GM18502 (cell line): ENCODE measurements at regions not wholly inside any gene's neighbourhood (a gene's known extent, or its start where the extent isn't known, plus 50 kb on each side); places are given as distances from the start of the nearest gene placed in this dataset.

Experiments
- ATAC-seq: cut with Tn5 transposase; IDR thresholded peaks from one replicate; pipeline ENCODE4 v1.9.1; 2021; ENCODE audit warnings: mild to moderate bottlenecking; ENCODE audit not compliant: unreplicated experiment, poor library complexity

DNA sequence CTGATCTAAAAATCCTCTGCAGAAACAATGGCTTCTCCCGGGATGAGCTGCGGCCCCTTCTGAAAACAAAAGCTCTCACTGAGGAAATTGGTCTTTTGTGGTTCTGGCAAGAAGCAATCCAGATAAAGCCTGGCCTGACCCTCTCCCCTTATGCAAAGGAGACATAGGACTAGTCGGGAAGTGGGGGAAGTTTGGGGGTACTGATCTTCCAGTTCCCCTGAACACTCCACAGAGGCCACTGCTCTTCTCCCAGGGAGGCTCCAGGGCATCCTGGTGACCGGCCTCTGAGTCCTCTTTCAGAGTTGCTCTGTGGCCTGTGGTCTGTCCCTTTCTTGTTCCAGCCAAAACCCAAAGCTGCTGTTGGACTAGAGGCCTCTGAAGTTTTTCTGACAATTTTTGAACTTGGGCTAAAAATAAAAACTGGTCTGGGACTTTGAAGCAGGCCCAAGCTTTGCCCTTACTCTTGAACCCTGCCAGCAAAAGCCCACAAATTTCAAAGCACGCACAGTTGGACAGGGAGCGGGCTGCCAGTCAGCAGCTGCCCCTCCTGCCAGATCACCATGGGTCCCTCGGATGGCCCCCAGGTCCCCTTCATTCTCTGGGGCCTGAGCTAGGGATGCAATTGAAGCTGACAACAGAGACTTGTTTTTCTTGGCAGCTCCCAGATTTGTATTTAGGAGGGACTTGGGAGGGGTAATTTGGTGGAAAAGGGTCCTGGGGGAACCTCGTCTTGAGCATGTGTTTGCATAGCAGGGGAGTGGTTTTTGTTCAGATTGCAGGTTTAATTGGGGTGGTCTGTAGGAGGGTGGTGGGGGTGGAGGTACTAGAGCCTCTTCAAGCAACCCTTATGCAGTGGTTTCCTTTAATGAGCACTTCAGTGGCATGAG, 381.6 kb upstream of the CADM1 start:
- ATAC-seq = no peak

DNA sequence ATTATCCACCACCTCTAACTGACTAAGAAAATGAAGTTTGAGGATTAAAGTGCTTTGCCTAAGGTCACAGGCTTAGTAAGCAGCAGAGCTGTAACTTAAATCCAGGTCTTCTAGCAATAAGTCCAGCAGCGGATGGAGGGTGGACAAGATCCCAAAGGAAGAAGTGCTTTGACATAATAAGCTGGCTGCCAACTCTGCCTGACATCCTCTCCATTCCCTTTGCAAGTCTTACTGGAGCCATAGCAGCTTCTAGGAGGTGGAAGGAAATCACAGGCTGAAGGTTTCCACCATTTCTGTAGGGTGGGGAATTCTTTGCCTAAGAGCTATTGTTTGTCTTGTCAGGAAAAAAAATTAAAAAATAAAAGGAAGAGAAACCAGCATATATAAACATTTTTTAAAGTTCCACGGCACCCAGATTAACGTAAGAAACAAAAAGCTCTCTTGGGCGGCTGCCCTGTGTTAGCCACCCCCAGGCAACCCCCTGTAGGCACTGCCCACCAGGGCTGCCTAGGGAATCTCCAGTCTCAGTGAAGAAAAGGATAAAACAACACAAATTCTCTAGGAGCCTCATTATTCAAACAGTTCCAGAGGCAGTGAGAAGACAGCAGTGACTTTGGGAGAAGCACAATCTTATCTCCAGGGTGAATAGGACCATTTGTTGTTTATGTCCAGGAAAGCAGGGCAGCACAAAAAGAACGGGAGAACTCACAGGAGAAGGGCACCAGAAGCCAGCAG, 380.8 kb upstream of the CADM1 start:
- no peak for ATAC-seq

DNA sequence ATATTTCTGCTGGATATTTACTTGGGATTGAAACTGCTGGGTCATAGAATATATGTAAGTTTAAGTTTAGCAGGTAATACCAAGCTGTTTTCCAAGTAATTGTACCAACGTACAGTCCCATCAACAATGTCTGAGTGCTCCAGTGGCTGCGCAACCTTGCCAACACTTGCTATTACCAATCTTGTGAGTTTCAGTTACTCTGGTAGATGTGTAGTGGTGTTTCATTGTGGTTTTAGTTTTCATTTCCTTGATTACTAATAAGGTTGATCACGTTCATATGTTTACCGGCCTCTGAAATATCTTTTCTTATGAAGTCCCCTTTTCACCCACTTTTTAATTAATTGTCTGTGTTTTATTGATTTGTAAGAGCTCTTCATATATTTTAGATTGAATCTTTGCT, 370.6 kb upstream of the CADM1 start:
- peak; percentile 79 for ATAC-seq

DNA sequence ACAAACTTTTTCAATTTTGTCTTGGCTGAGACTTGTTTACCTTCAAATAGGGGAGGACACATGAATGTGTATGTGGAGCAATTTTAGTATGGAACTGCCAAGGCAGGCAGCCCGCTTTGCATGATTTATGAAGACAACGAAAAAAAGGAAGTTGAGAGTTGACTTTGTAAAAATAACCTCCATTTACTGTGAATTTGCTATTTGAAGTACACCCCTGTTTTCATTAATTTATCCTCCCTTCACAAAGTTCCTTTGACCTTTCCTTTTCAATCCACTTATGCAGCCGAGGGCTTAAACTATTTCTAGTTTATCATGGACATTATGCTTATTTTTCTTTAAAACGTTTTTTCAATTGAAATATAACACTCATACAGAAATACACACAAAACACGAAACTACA, 369.6 kb upstream of the CADM1 start:
- no peak for ATAC-seq

DNA sequence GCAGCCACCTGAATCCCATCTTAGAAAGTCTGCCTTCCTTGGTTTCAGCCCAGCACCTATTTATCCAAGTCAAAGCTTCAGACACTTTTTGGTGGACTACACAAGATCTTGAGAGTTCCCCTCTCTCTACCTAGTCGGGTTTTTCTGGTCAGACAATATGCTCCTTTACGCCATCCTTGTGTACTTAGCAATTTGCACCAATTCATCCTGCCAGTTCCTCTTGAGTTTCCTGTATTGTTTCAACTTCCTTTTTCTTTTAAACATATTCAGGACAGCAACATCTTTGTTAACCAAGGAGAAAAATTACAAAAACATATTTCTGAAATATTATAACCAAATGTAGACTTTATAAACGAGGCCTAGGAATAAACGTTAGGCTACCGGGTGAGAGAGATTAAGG, 368.2 kb upstream of the CADM1 start:
- ATAC-seq = no peak

DNA sequence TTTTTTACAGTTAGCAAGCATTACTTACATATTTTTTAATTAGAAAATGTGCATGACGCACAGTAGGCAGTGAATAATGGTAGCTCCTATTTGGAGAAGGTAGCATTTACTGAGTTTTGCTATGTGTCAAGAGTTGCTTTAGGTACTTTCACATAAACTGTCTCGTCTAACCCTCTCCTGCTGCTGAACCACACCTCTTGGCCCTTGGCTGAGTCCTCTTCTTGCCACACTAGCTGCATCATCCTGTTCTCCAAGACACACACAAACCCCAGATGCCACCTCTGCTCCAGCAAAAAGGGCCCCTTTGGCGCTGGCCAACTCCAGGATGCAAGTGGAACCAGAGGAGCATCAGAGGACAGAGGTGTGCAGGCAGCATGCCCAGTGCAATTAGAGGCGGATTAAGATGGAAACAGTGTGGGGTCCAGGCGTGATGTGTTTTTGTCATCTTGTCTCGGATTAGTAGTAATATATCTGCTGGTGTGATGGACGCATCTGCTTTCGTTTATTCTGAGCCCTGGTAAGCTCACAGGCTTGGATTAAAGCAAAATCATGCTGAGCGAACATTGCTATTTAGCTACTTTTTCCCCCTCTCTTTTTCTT, 367.0 kb upstream of the CADM1 start:
- ATAC-seq = no peak

DNA sequence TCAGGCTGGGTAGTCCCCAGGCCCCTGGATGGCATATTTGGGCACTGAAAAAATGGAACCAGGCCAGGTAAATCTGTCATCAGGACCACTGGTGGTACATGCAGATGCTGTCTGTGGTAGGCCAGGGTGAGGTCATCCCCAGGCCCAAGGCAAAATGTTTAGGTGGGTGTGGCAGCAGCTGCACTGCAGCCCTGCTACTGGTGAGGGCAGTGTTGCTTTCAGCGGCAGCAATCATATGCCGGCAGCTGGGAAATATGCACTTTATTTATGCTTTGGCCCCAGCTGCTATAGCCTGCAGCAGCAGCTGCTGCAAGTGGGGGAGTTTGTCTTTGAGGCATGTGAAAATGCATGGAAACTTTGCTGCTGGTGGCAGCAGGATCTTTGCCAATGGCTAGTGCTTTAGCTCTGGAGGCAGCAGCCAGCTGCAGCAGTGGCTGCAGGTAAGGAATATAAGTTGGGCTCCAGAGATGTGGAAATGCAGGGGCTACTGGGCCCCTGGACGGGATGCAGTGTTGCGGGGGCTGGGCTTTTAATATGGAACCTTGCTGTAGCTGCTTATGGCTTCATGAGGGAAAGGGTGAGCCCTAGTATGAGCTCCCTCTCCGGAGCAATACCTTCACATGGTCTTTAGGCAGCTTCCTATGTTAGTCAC, 365.7 kb upstream of the CADM1 start:
- peak; percentile 82 for ATAC-seq

DNA sequence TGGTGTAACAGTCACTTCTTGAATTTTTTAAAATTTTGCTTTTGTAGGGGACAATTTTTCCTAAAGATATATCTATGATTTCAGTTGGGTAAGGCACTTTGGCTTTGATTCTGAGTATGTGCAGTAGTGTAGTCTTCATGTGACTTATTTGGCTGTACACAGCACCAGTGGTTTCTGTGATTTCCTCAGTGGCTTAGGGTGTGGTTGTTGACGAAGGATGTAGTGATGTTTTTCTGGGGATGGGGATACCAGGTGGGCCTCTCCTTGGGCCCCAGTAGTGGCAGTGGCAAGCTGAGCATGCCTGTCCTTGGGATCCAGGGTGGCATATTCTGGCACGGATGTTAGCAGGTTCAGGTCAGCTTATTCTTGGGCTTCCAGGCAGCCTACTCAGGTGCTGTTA, 364.9 kb upstream of the CADM1 start:
- ATAC-seq = no peak

DNA sequence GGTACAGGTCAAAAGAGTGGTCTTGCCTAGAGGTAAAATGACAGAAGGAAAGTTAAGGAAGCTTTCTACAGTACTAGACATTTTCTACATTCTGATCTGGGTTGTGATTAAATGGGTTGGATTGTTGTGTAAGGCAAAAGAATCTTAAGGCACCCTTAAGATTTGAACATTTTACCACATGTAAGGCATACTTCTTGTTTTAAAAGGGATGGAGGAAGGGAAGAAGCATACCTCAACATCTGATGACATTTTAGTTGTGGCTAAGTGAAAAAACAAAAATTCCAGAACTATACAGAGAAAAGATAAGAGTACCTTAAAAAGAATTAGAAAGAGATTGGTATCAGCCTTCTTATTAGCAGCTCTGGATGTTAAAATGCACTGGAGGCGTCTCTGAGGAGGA, 356.0 kb upstream of the CADM1 start:
- ATAC-seq = no peak

DNA sequence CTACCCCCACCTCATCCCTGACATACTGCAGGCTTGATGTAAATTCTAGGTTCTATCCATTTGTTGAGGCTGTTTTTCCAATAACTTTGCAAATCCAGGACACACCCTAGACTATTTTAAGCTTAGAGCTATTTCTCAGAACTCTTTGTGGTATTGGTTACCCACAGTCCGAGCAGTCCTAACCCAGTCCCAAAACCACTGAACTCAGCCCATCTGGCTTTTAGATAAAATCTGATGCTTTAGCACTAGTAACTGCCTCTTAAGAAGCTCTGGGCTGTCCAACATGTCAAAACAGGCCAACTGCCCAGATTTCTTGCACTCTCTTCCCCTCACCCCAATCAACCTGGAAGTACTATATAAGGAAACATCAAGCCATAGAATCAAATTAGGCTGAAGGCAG, 344.4 kb upstream of the CADM1 start:
- ATAC-seq = no peak

DNA sequence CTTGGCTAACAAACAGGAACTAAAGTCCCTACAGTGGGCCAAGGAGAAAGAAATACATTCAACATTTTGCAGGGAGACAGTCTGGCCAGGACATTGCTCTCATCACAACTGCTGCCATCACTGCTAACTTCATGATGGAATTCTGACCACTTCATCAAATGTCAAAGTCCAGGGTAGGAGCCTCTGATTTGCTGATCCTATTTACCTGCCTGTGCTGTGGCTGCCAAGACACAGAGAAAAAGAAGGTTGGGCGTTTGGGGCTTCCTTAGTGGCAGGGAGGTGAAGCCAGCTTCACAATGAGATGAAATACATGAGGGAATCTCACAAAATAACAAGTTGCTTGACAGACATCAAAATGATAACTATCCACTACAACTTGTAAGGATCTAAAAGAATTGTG, 343.9 kb upstream of the CADM1 start:
- no peak for ATAC-seq

DNA sequence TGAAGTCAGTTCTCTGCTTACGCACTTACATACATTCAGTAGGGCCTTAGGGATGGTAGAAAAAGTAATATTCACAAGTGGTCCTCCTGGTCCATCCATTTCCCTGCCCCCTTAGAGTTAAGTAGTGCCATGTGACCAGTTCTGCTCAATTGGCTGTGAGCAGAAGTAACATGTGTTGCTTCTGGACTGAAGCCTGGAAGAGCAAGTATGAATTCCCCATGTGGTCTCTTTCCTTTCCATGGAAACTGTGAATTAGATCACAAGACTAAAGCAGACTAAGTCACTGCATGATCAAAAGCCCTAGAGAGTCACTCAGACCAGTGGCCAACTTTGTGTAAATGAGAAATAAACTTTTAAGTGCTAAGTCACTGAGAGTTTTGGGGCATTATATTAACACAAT, 341.7 kb upstream of the CADM1 start:
- no peak for ATAC-seq

DNA sequence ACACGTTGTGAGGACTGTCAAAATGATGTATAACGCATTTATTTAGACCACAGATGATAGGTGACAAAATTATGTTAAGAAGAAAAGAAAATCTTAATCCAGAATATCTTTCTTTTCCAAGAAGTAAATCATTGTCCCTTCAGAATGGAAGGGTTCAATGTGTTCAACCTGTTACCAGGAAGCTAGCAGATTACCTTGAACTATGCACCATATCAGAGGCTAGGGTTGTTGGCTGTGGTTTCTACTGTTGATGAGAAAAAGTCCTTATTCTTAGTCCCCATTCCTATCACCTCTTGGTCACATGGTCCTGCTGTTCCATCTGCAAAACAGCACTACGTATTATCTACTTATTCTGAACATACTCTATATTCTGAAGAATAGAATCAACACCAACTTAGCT, 339.5 kb upstream of the CADM1 start:
- ATAC-seq = no peak

DNA sequence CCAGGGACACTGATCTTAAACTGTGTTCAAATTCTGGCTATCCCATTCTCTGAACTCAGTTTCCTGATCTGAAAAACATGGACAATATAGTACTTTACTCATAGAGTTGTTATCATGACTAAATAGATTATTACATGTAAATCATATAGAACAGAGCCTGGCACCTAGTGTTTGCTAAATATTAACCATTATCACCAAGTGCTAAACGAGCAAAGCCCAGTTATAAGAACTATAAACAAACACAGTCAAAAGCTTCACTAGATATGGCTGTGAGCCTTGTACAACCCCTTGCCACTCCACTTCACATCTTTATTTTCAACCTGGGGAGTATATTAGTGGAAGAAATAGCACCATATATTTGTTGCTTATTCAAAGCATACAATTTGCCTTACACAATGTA, 338.9 kb upstream of the CADM1 start:
- ATAC-seq = no peak

DNA sequence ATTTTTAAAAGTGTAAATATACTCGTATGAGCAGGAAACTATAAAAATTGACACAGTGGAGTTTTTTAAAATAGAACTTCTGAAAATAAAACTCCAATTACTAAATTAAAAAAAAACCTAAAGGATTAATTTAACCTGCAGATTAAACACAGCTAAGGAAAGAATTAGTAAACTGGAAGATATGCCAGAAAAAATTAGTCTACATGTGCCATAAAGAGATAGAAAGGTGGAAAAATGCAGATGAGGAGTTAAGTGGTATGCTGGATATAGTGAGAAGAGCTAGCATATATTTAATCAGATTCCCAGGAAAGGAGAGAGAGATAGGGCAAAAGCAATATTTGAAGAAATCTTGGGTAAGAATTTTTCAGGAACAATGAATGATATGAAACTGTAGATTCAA, 315.8 kb upstream of the CADM1 start:
- no peak for ATAC-seq

DNA sequence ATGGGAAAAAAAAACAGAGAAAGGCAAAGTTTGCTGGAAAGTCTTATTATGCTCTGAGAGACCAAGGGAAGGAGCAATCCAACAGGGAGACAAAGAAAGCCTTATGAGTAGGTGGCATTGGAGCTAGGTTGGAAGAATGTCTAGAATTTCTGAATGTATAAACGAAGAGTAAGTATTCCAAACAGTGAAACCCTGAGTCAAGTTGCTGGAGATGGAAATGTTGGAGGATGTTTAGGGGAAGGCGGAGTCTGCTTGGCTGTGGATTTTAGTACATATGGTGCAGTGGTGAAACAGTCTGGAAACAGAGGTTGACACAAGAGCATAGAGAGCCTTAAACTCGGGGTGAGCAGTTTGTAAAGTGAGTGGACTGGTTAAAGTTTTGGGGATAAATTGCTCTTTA, 314.8 kb upstream of the CADM1 start:
- no peak for ATAC-seq

DNA sequence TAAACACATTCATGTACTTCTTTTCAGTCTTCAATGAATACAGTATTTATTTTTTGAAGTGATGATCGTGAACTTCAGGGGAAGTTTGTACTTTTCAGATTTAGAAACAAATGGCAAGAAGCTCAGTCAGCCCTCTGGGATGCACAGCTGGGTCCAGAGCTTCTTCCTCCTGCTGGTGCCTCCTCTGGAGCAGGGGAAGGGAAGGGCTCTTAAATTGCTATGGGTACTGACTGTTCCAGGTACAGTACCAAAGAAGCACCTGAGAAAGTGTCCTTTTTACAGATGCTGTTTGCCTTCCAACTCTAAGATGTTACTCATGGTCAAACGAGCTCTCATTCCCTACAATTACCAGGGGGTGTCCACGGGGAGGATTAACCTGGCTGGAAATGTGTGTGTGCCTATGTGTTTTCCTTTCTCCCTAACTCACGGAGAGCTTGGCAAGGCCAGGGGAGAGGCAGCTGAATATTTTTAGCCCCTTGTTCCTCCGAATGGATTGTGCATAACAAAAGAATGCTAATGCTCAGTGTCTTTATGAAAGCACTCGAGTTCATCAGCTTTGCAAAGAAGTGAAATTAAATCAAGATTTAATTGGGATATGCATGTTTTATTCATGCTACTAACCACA, 313.7 kb upstream of the CADM1 start:
- ATAC-seq = no peak

DNA sequence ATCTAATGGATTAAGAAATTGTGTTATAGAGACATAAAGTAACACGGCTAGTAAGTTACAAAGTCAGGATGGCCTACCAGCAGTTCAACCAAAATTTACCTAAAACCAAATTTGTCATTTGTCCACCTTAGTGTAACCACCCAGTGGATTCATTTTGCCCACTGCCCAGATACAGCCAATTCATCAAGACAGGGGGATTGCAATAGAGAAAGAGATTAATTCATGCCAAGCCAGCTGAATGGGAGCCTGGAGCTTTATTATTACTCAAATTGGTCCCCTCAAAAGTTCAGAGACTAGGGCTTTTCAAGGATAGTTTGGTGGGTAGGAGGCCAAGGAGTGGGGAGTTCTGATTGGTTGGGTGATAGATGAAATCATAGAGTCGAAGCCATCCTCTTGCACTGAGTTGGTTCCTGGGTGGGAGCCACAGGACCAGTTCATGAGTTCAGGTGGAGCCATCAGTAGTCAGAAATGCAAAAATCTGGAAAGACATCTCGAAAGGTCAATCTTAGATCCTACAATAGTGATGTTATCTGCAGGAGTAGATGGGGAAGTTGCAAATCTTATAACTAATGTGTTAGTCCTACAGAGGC, 304.2 kb upstream of the CADM1 start:
- ATAC-seq = no peak

DNA sequence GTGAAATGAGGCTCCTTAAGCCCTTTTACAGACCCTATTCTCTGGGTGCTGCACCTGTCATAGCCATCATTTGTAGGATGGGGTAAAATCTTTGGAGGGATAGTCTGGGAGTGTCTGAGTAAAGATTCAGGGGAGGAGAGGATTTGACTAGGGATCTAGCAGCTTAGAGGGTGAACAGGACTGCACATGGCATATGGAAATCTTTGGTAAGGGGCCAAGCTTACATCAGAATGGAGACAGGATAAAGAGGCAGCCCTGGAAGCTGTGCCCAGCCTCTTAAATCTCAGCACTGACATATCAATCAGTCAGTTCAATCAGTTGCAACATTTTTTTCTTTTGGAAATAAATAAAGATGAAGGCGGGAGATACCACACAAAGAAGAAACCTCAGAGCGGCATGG, 301.8 kb upstream of the CADM1 start:
- ATAC-seq = no peak

DNA sequence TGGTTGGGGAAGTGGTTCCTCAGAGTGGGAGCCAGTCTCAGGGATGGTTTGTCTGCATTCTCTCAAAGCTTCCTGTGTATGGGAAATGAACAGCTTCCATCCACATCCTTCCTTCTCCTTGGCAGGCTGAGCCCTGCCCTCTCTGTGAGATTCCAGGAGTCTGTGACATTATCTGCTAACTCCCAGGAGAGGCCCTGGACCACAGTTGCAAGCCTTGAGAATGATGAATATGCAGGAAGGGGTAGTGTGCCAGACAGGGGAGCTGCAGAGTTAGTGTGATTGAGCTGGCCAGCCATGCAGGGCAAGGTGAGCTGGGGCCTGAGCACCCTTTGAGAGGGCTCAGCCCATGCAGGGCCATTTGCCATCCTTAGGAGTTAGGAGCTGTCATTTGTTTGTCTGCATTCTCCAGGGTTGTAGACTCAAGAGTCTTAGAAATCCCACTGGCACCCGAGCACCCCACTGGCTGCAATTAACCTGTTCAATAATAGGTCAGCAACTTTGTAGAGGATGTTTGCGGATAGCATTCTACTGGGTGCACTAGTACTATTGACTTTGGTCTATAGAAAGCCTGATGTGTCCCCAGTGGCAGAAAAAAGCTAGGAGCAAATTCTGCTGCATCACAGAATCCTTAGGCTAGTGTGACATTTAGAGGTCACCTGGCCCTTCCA, 299.0 kb upstream of the CADM1 start:
- no peak for ATAC-seq
